Keratinocyte (primary cell): ENCODE measurements at regions not wholly inside any gene's neighbourhood (a gene's known extent, or its start where the extent isn't known, plus 50 kb on each side); places are given as distances from the start of the nearest gene placed in this dataset.

ENCODE experiments used
- EZH2 ChIP-seq: IDR thresholded peaks from one replicate; pipeline ENCODE4 v1.6.1; 2012; ENCODE audit warnings: inconsistent platforms, mild to moderate bottlenecking, low read length, moderate library complexity
- TF ChIP-seq, protein P1 (sequence below), 3 experiments: IDR thresholded peaks in 1 of 3; conservative IDR thresholded peaks in 1 of 3; optimal IDR thresholded peaks in 1 of 3; 2 replicates in 2 of 3; 3 replicates in 1 of 3; pipeline versions ENCODE3 to v1.5.1; 2011; ENCODE audit warnings: low read length in 3 of 3, mild to moderate bottlenecking in 3 of 3, moderate library complexity in 2 of 3, control low read depth in 1 of 3, inconsistent platforms in 1 of 3; ENCODE audit not compliant: insufficient read depth in 2 of 3; ENCODE audit errors: extremely low read depth in 1 of 3

DNA sequence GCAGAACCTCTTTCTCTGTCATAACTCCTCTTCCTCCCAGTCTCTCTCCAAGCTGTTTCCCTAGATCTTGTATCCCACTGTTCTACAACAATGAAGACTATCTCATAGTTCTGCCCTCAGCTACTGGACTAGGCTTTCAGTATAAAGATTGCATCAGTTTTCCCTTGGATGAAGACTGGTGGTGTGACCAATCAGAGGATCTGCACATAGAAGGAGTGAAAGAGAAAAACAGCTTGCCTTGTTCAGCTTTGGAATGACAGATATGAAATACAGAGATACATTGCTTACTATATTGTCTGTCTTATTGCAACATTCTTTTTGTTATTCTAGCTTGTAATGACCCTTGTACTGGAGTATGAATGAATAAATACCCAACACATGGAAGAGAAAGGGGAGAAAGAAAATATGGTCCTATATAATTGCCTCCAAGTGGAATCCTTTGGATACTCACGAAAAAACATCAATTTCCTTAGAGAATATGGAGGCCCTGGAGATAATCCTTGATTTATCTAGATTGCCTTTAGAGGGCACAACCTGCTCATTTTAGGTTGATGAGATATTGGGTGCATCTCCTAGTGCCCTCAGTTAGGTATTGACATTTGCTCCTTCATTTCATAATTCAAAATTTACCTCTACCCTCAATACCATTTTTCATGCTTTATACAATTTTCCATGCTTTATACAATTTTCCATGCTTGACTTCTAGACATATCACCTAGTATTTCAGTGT, 395.8 kb downstream of the NAF1 start:
- TF ChIP-seq, protein P1, sequence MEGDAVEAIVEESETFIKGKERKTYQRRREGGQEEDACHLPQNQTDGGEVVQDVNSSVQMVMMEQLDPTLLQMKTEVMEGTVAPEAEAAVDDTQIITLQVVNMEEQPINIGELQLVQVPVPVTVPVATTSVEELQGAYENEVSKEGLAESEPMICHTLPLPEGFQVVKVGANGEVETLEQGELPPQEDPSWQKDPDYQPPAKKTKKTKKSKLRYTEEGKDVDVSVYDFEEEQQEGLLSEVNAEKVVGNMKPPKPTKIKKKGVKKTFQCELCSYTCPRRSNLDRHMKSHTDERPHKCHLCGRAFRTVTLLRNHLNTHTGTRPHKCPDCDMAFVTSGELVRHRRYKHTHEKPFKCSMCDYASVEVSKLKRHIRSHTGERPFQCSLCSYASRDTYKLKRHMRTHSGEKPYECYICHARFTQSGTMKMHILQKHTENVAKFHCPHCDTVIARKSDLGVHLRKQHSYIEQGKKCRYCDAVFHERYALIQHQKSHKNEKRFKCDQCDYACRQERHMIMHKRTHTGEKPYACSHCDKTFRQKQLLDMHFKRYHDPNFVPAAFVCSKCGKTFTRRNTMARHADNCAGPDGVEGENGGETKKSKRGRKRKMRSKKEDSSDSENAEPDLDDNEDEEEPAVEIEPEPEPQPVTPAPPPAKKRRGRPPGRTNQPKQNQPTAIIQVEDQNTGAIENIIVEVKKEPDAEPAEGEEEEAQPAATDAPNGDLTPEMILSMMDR (optimal IDR thresholded peaks at IDR 0.05 in 1 of 3, IDR thresholded peaks at IDR 0.05 in 1 of 3, conservative IDR thresholded peaks at IDR 0.05 in 1 of 3; ENCODE audit: extremely low read depth in 1 of 3, insufficient read depth in 2 of 3, low read length in 3 of 3): no peak
- TF ChIP-seq EZH2: no peak
